GM12878 (cell line): ENCODE measurements at regions not wholly inside any gene's neighbourhood (a gene's known extent, or its start where the extent isn't known, plus 50 kb on each side); places are given as distances from the start of the nearest gene placed in this dataset. TPM values are rescaled to one million over a fixed set of nuclear protein-coding genes. Genes with fewer than 3 reads are reported as not detected.

Source experiments
- small RNA-seq: library from RNA; depleted of rRNA; stranded (forward); fragments of <200 nt; gene quantifications from one replicate; pipeline ENCODE3, GENCODE V24; 2014

Small RNA genes lying in the stretch of these regions (small RNA-seq; reads per million reads assigned to genes)
- gene RF00019: not detected
